ENCODE measurements at regions not wholly inside any gene's neighbourhood (a gene's known extent, or its start where the extent isn't known, plus 50 kb on each side); places are given as distances from the start of the nearest gene placed in this dataset.
"Not testable (repeated sequence)": the region's sequence is repeated elsewhere in the genome, so short reads cannot be mapped to it uniquely, and the experiment has no call there.

GRCh38 chrX:40853004-40853815, 117.9 kb upstream of the MED14 start:
- DNase-seq, result no peak

- DNase-seq, result no peak
Observed at GRCh38 chrX:40853816-40854123, 118.4 kb upstream of the MED14 start.

GRCh38 chrX:40854242-40854641, 118.9 kb upstream of the MED14 start:
- DNase-seq, result no peak

DNA sequence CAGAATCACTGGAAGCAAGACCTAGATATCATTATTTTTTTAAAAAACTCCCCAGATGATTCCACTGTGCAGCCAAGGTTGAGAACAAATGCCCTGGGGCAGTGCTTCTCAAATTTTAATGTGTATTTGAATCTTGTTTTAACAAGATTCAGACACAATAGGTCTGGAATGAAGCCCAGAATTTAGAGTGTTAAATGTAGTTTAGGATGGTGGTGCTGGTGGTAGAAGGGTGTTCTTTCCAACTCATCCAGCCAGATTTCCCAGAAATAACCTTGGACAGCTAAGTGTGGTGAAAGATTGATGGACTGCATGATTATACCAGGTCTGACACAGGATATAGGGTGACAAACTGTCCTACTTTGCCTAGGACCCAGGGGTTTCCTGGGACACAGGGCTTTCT, 120.1 kb upstream of the MED14 start:
- no peak for DNase-seq

- DNase-seq, result no peak
Observed at GRCh38 chrX:40855932-40856515, 120.7 kb upstream of the MED14 start.

- not testable (repeated sequence) for DNase-seq
Observed at GRCh38 chrX:40861952-40862554, 126.7 kb upstream of the MED14 start.

GRCh38 chrX:40863260-40863659, 127.9 kb upstream of the MED14 start:
- not testable (repeated sequence) for DNase-seq

- no peak for DNase-seq
Observed at GRCh38 chrX:40863671-40864070, 128.3 kb upstream of the MED14 start.

DNA sequence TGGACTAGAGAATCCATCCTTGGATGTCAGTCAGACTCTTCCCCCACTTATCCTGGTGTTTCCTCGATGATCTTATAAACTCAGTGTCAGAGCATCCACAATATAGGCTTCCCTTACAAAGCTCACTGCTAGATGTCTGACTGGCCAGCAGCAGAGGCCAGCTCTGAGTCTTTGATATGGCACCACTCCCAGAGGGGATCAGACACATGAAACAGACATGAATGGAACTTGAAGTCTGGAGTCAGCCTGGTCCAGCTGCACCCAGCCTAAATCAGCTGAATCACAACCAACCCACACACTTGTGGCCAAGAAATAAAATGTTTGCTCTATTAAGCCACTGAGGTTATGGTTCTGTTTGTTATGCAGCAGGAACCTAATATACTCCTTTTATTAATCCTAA, 129.6 kb upstream of the MED14 start:
- DNase-seq, result no peak

DNA sequence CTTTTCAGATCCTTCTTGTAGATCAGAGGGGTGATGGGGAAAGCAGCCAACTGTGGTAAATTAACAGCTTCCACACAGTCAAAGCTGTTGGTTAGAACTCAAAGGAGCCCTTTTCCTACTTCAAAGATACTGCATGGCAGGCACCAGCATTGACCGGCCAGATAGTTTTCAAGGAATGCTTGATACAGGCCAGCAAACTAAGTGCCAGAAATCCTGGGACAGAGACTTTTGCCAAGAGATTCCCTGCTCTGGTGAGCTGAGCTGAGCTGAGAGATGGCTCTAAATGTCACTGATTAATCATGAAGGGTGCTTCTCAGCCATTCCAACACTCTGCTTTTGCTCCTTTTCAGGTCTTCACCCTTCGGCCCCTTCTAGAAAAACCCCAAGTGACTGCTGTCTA, 131.6 kb upstream of the MED14 start:
- DNase-seq, result no peak

DNA sequence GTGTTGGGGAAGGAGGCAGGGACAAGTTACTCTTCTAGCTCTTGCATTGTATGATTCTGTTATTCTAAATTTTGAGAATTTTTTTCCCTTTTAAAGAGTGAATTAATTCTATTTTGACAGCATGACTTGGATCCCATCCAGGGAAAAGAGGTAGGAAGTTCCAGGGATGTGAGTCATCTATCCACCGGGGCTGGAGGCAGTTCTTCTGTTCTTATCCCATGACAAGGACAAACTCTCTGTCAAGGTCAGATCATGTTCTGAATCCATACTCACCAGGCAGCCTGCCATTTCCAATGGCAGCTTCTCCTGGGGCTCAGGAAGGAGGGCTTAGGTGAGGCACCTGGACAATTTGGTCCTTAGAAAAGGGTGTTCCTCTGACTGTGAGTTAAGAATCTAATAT, 132.0 kb upstream of the MED14 start:
- DNase-seq, result no peak

- DNase-seq, result no peak
Observed at GRCh38 chrX:40868868-40869267, 133.5 kb upstream of the MED14 start.

GRCh38 chrX:40870982-40871381, 135.6 kb upstream of the MED14 start:
- not testable (repeated sequence) for DNase-seq

DNA sequence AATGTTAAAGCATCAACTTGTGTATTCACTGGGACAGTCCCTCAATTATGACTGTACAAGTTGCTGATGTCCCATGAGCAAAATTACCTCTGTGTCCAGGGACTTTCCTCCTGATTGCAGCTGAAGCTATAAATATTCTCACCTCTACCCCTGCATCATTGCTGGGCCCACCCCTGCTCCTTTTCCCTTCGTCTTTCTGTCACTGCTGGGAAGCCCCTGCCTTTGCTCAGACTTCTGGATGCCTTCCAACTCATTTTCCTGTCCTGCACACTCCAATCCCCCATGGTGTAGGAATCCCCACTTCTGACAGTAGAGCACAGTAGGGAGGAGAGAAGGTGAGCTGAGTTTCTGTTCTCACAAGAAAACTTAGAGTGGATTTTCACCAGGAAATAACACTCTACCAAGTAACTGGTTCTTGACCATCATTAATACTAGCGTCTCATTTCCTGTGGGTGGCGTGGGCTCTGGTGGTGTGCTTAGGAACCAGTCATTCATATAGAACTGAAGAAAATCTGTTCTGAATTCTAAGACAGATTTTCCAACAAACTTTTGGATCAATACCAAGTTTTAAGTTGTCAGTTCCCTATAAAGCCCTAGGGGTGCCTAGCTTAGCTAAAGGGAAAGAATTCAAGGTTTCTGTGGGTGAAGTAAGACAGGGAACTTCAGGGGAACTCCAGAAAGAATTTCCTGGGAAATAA, 136.2 kb upstream of the MED14 start:
- DNase-seq, result no peak

GRCh38 chrX:40872351-40872750, 137.0 kb upstream of the MED14 start:
- no peak for DNase-seq

DNA sequence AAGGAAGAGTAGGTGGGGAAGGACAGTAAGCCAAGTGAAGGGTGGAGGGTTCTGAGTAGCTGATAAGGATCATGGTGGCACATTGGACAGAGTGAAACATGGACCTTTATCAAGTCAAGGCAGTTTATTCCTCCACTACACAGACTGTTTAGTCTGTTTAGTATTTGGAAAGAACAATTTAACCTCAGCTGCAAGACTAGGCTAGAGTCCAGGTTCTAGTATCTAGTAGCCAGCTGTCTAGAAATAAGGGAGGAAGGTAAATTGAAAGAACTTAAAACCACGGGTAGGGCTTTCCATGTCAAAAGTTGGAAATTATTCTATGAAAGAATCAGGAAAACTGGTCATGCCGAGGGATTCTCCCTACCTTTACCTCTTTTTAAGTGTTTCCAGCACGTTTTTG, 140.1 kb upstream of the MED14 start:
- no peak for DNase-seq

GRCh38 chrX:40877887-40878286, 142.5 kb upstream of the MED14 start:
- peak; percentile 20 for DNase-seq

GRCh38 chrX:40878766-40879165, 143.4 kb upstream of the MED14 start:
- no peak for DNase-seq

DNA sequence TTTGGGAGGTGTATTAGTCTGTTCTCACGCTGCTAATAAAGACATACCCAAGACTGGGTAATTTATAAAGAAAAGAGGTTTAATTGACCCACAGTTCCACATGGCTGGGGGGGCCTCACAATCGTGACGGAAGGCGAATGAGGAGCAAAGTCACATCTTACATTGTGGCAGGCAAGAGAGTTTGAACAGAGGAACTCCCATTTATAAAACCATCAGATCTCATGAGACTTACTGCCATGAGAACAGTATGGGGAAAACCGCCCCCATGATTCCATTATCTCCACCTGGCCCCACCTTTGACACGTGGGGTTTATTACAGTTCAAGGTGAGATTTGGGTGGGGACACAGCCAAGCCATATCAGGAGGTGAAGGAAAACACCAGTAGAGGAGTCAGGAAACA, 143.8 kb upstream of the MED14 start:
- not testable (repeated sequence) for DNase-seq

- DNase-seq, result no peak
Observed at GRCh38 chrX:40880712-40881111, 145.4 kb upstream of the MED14 start.

GRCh38 chrX:40883021-40883619, 147.8 kb upstream of the MED14 start:
- DNase-seq, result no peak

- DNase-seq, result no peak
Observed at GRCh38 chrX:40885989-40886388, 150.6 kb upstream of the MED14 start.

GRCh38 chrX:40887476-40887875, 152.1 kb upstream of the MED14 start:
- DNase-seq, result no peak
